WTC11 (cell line): ENCODE measurements at regions not wholly inside any gene's neighbourhood (a gene's known extent, or its start where the extent isn't known, plus 50 kb on each side); places are given as distances from the start of the nearest gene placed in this dataset.

ENCODE experiments used
- ATAC-seq: fragments of 200-7000 bp; cut with Tn5 transposase; 2 replicates; pipeline ENCODE4 v1.10.0; 2021; ENCODE audit warnings: mild to moderate bottlenecking, moderate library complexity
- CTCF ChIA-PET: fragments of 300-600 bp; sonication (Branson Sonifier 250); formaldehyde crosslinking; loops from one replicate; lab custom pipeline; 2021; ENCODE audit warnings: antibody characterized with exemption; lab: Charles Lee
- POLR2A ChIA-PET: fragments of 350-600 bp; sonication (Branson Sonifier 250); formaldehyde crosslinking; loops from one replicate; lab custom pipeline; 2021; ENCODE audit warnings: antibody characterized with exemption; lab: Charles Lee
- DNase-seq: peaks from one replicate; pipeline ENCODE4 v3.0.0; 2021; ENCODE audit warnings: low spot score
- H3K27ac Mint-ChIP-seq: 2 replicates; pipeline ENCODE4 v1.8.0; 2021; ENCODE audit warnings: mixed read lengths
- H3K27me3 Mint-ChIP-seq: 2 replicates; pipeline ENCODE4 v1.8.0; 2021; ENCODE audit warnings: low read depth, mild to moderate bottlenecking, moderate library complexity, mixed read lengths
- H3K36me3 Mint-ChIP-seq: 2 replicates; pipeline ENCODE4 v1.8.0; 2021; ENCODE audit warnings: mixed read lengths
- H3K4me1 Mint-ChIP-seq: 2 replicates; pipeline ENCODE4 v1.8.0; 2022; ENCODE audit warnings: mixed read lengths
- H3K4me3 Mint-ChIP-seq: 2 replicates; pipeline ENCODE4 v1.8.0; 2021; ENCODE audit warnings: mild to moderate bottlenecking, moderate library complexity, mixed read lengths
- H3K9me3 Mint-ChIP-seq: 2 replicates; pipeline ENCODE4 v1.8.0; 2021; ENCODE audit warnings: mixed read lengths
- FOXJ3 ChIP-seq: sonication (generic); formaldehyde crosslinking; IDR thresholded peaks from 2 replicates; pipeline ENCODE4 v1.9.0; 2021; ENCODE audit warnings: missing genetic modification reagents, mild to moderate bottlenecking, borderline replicate concordance
- JUN ChIP-seq: sonication (generic); formaldehyde crosslinking; IDR thresholded peaks from 2 replicates; pipeline ENCODE4 v1.8.0; 2023; ENCODE audit warnings: mild to moderate bottlenecking, missing genetic modification reagents
- KAT7 ChIP-seq: sonication (generic); formaldehyde crosslinking; IDR thresholded peaks from 2 replicates; pipeline ENCODE4 v1.8.1; 2023; ENCODE audit warnings: missing genetic modification reagents, mild to moderate bottlenecking, borderline replicate concordance
- MYBL2 ChIP-seq: sonication (generic); formaldehyde crosslinking; IDR thresholded peaks from 2 replicates; pipeline ENCODE4 v1.8.1; 2023; ENCODE audit warnings: mild to moderate bottlenecking, moderate library complexity, missing genetic modification reagents
- NFATC4 ChIP-seq: fragments of 250-450 bp; sonication (Bioruptor Pico); IDR thresholded peaks from 2 replicates; pipeline ENCODE4 v1.9.0; 2021; ENCODE audit warnings: mild to moderate bottlenecking
- NR2C2 ChIP-seq: sonication (generic); formaldehyde crosslinking; IDR thresholded peaks from 2 replicates; pipeline ENCODE4 v1.8.0; 2022; ENCODE audit warnings: mild to moderate bottlenecking, missing genetic modification reagents
- RELA ChIP-seq: sonication (generic); formaldehyde crosslinking; IDR thresholded peaks from 2 replicates; pipeline ENCODE4 v1.8.1; 2022; ENCODE audit warnings: missing genetic modification reagents, mild to moderate bottlenecking, borderline replicate concordance
- SP1 ChIP-seq: sonication (generic); formaldehyde crosslinking; conservative IDR thresholded peaks from 2 replicates; pipeline ENCODE4 v1.8.1; 2022; ENCODE audit warnings: missing genetic modification reagents
- TP53 ChIP-seq: sonication (generic); formaldehyde crosslinking; IDR thresholded peaks from 2 replicates; pipeline ENCODE4 v1.8.1; 2023; ENCODE audit warnings: mild to moderate bottlenecking, missing genetic modification reagents
- ZNF121 ChIP-seq: sonication (generic); formaldehyde crosslinking; IDR thresholded peaks from 2 replicates; pipeline ENCODE4 v1.8.0; 2023; ENCODE audit warnings: missing genetic modification reagents
- ZNF138 ChIP-seq: sonication (generic); formaldehyde crosslinking; conservative IDR thresholded peaks from 2 replicates; pipeline ENCODE4 v1.8.1; 2022; ENCODE audit warnings: mild to moderate bottlenecking, moderate library complexity, missing genetic modification reagents
- ZNF263 ChIP-seq: sonication (generic); formaldehyde crosslinking; IDR thresholded peaks from 2 replicates; pipeline ENCODE4 v1.8.1; 2022; ENCODE audit warnings: low read depth, mild to moderate bottlenecking, moderate library complexity, missing genetic modification reagents
- TF ChIP-seq, protein P1 (sequence below): sonication (generic); formaldehyde crosslinking; IDR thresholded peaks from 2 replicates; pipeline ENCODE4 v1.8.0; 2022; ENCODE audit warnings: mild to moderate bottlenecking, missing genetic modification reagents
- TF ChIP-seq, protein P2 (sequence below): sonication (generic); formaldehyde crosslinking; IDR thresholded peaks from 2 replicates; pipeline ENCODE4 v1.8.1; 2023; ENCODE audit warnings: mild to moderate bottlenecking, moderate library complexity, missing genetic modification reagents
- TF ChIP-seq, protein P3 (sequence below): sonication (generic); formaldehyde crosslinking; IDR thresholded peaks from 2 replicates; pipeline ENCODE4 v1.8.0; 2023; ENCODE audit warnings: missing genetic modification reagents
- TF ChIP-seq, protein P4 (sequence below): fragments of 250-450 bp; sonication (Bioruptor Pico); IDR thresholded peaks from 2 replicates; pipeline ENCODE4 v1.9.0; 2021; ENCODE audit warnings: mild to moderate bottlenecking, borderline replicate concordance
- TF ChIP-seq, protein P5 (sequence below): fragments of 250-450 bp; sonication (Bioruptor Pico); IDR thresholded peaks from 2 replicates; pipeline ENCODE4 v1.9.0; 2021; ENCODE audit warnings: mild to moderate bottlenecking
- TF ChIP-seq, protein P6 (sequence below): sonication (generic); formaldehyde crosslinking; IDR thresholded peaks from 2 replicates; pipeline ENCODE4 v1.8.1; 2022; ENCODE audit warnings: missing genetic modification reagents, borderline replicate concordance
- TF ChIP-seq, protein P7 (sequence below): sonication (generic); formaldehyde crosslinking; IDR thresholded peaks from 2 replicates; pipeline ENCODE4 v1.8.0; 2023; ENCODE audit warnings: missing genetic modification reagents, mild to moderate bottlenecking, borderline replicate concordance
- TF ChIP-seq, protein P8 (sequence below): fragments of 200-600 bp; IDR thresholded peaks from 2 replicates; pipeline ENCODE4 v1.8.0; 2022; ENCODE audit warnings: antibody characterized with exemption

DNA sequence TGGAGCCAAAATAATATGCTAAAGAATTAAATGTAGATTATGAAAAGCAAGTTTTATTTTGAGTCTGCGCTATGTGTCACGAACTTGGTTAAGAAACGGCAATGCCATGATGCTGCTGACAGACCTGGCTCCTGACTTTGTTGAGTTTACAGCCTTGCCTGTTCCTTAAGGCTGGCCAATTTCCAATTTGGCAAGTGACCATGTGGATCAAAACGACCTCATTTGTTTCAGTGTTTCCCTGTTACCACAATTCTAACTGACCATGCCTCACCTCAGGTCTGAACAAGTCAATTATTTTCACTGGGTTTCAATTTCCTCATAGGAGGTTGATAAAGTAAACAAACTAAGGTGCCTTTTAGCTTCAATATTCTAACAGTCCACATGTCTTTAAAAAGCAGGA is 461.4 kb downstream of the ZNF608 start:
- H3K4me3 Mint-ChIP-seq = no peak overlapping the region
- peaks cover 12% of the 10 kb centered on the region for H3K36me3 Mint-ChIP-seq
- TF ChIP-seq JUN (no peak), ZNF121 (CRISPR knock-in tag) (no peak), ZNF138 (CRISPR knock-in tag) (no peak), KAT7 (CRISPR knock-in tag) (no peak), NR2C2 (CRISPR knock-in tag) (no peak), TP53 (CRISPR knock-in tag) (no peak), RELA (CRISPR knock-in tag) (no peak), ZNF263 (no peak), MYBL2 (CRISPR knock-in tag) (no peak), FOXJ3 (CRISPR knock-in tag) (no peak), NFATC4 (CRISPR knock-in tag) (no peak)
- TF ChIP-seq, protein P1, sequence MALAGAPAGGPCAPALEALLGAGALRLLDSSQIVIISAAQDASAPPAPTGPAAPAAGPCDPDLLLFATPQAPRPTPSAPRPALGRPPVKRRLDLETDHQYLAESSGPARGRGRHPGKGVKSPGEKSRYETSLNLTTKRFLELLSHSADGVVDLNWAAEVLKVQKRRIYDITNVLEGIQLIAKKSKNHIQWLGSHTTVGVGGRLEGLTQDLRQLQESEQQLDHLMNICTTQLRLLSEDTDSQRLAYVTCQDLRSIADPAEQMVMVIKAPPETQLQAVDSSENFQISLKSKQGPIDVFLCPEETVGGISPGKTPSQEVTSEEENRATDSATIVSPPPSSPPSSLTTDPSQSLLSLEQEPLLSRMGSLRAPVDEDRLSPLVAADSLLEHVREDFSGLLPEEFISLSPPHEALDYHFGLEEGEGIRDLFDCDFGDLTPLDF (CRISPR knock-in tag) = no peak
- TF ChIP-seq, protein P2, sequence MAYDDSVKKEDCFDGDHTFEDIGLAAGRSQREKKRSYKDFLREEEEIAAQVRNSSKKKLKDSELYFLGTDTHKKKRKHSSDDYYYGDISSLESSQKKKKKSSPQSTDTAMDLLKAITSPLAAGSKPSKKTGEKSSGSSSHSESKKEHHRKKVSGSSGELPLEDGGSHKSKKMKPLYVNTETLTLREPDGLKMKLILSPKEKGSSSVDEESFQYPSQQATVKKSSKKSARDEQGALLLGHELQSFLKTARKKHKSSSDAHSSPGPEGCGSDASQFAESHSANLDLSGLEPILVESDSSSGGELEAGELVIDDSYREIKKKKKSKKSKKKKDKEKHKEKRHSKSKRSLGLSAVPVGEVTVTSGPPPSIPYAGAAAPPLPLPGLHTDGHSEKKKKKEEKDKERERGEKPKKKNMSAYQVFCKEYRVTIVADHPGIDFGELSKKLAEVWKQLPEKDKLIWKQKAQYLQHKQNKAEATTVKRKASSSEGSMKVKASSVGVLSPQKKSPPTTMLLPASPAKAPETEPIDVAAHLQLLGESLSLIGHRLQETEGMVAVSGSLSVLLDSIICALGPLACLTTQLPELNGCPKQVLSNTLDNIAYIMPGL (CRISPR knock-in tag) = no peak
- TF ChIP-seq, protein P3, sequence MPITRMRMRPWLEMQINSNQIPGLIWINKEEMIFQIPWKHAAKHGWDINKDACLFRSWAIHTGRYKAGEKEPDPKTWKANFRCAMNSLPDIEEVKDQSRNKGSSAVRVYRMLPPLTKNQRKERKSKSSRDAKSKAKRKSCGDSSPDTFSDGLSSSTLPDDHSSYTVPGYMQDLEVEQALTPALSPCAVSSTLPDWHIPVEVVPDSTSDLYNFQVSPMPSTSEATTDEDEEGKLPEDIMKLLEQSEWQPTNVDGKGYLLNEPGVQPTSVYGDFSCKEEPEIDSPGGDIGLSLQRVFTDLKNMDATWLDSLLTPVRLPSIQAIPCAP = no peak
- TF ChIP-seq, protein P4, sequence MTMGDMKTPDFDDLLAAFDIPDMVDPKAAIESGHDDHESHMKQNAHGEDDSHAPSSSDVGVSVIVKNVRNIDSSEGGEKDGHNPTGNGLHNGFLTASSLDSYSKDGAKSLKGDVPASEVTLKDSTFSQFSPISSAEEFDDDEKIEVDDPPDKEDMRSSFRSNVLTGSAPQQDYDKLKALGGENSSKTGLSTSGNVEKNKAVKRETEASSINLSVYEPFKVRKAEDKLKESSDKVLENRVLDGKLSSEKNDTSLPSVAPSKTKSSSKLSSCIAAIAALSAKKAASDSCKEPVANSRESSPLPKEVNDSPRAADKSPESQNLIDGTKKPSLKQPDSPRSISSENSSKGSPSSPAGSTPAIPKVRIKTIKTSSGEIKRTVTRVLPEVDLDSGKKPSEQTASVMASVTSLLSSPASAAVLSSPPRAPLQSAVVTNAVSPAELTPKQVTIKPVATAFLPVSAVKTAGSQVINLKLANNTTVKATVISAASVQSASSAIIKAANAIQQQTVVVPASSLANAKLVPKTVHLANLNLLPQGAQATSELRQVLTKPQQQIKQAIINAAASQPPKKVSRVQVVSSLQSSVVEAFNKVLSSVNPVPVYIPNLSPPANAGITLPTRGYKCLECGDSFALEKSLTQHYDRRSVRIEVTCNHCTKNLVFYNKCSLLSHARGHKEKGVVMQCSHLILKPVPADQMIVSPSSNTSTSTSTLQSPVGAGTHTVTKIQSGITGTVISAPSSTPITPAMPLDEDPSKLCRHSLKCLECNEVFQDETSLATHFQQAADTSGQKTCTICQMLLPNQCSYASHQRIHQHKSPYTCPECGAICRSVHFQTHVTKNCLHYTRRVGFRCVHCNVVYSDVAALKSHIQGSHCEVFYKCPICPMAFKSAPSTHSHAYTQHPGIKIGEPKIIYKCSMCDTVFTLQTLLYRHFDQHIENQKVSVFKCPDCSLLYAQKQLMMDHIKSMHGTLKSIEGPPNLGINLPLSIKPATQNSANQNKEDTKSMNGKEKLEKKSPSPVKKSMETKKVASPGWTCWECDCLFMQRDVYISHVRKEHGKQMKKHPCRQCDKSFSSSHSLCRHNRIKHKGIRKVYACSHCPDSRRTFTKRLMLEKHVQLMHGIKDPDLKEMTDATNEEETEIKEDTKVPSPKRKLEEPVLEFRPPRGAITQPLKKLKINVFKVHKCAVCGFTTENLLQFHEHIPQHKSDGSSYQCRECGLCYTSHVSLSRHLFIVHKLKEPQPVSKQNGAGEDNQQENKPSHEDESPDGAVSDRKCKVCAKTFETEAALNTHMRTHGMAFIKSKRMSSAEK = no peak
- TF ChIP-seq, protein P5, sequence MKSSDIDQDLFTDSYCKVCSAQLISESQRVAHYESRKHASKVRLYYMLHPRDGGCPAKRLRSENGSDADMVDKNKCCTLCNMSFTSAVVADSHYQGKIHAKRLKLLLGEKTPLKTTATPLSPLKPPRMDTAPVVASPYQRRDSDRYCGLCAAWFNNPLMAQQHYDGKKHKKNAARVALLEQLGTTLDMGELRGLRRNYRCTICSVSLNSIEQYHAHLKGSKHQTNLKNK (CRISPR knock-in tag) = no peak
- TF ChIP-seq, protein P6, sequence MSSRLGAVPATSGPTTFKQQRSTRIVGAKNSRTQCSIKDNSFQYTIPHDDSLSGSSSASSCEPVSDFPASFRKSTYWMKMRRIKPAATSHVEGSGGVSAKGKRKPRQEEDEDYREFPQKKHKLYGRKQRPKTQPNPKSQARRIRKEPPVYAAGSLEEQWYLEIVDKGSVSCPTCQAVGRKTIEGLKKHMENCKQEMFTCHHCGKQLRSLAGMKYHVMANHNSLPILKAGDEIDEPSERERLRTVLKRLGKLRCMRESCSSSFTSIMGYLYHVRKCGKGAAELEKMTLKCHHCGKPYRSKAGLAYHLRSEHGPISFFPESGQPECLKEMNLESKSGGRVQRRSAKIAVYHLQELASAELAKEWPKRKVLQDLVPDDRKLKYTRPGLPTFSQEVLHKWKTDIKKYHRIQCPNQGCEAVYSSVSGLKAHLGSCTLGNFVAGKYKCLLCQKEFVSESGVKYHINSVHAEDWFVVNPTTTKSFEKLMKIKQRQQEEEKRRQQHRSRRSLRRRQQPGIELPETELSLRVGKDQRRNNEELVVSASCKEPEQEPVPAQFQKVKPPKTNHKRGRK (CRISPR knock-in tag) = no peak
- peaks cover 19% of the 10 kb centered on the region for H3K4me1 Mint-ChIP-seq
- CTCF ChIA-PET = no interaction called here
- DNase-seq = no peak
- H3K9me3 Mint-ChIP-seq = peaks cover 17% of the 10 kb centered on the region
- H3K27ac Mint-ChIP-seq = no peak overlapping the region
- POLR2A ChIA-PET = no interaction called here
- ATAC-seq = no peak
- H3K27me3 Mint-ChIP-seq = no peaks in the 10 kb centered on the region

DNA sequence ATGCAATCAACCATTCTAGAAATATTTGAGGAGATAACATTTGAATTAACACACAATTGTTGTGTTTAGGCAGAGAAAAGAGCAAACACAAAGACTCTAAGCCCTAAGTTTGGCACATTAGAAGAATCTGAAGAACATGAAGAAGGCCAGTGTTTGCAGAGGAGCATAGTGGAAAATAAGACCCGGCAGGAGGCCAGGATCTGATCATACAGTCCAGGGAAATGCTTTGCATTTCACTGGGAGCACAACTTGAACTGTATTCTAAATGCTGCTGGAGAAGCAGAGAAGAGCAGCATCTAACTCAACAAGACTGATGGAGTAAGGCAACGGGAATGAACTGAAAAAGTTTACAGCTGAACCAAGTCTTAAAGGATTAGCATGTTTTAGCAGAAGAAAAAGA is 463.4 kb downstream of the ZNF608 start:
- Mint-ChIP-seq H3K4me3 (no peak overlapping the region), H3K9me3 (peaks cover 17% of the 10 kb centered on the region), H3K36me3 (peaks cover 12% of the 10 kb centered on the region), H3K27ac (no peak overlapping the region), H3K4me1 (peaks cover 11% of the 10 kb centered on the region), H3K27me3 (no peaks in the 10 kb centered on the region)
- no peak for ATAC-seq
- DNase-seq = no peak
- ChIA-PET POLR2A (no interaction called here), CTCF (no interaction called here)
- TF ChIP-seq, protein P7, sequence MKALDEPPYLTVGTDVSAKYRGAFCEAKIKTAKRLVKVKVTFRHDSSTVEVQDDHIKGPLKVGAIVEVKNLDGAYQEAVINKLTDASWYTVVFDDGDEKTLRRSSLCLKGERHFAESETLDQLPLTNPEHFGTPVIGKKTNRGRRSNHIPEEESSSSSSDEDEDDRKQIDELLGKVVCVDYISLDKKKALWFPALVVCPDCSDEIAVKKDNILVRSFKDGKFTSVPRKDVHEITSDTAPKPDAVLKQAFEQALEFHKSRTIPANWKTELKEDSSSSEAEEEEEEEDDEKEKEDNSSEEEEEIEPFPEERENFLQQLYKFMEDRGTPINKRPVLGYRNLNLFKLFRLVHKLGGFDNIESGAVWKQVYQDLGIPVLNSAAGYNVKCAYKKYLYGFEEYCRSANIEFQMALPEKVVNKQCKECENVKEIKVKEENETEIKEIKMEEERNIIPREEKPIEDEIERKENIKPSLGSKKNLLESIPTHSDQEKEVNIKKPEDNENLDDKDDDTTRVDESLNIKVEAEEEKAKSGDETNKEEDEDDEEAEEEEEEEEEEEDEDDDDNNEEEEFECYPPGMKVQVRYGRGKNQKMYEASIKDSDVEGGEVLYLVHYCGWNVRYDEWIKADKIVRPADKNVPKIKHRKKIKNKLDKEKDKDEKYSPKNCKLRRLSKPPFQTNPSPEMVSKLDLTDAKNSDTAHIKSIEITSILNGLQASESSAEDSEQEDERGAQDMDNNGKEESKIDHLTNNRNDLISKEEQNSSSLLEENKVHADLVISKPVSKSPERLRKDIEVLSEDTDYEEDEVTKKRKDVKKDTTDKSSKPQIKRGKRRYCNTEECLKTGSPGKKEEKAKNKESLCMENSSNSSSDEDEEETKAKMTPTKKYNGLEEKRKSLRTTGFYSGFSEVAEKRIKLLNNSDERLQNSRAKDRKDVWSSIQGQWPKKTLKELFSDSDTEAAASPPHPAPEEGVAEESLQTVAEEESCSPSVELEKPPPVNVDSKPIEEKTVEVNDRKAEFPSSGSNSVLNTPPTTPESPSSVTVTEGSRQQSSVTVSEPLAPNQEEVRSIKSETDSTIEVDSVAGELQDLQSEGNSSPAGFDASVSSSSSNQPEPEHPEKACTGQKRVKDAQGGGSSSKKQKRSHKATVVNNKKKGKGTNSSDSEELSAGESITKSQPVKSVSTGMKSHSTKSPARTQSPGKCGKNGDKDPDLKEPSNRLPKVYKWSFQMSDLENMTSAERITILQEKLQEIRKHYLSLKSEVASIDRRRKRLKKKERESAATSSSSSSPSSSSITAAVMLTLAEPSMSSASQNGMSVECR (CRISPR knock-in tag) = no peak
- TF ChIP-seq ZNF121 (CRISPR knock-in tag) (no peak), SP1 (CRISPR knock-in tag) (no peak)
- TF ChIP-seq, protein P8, sequence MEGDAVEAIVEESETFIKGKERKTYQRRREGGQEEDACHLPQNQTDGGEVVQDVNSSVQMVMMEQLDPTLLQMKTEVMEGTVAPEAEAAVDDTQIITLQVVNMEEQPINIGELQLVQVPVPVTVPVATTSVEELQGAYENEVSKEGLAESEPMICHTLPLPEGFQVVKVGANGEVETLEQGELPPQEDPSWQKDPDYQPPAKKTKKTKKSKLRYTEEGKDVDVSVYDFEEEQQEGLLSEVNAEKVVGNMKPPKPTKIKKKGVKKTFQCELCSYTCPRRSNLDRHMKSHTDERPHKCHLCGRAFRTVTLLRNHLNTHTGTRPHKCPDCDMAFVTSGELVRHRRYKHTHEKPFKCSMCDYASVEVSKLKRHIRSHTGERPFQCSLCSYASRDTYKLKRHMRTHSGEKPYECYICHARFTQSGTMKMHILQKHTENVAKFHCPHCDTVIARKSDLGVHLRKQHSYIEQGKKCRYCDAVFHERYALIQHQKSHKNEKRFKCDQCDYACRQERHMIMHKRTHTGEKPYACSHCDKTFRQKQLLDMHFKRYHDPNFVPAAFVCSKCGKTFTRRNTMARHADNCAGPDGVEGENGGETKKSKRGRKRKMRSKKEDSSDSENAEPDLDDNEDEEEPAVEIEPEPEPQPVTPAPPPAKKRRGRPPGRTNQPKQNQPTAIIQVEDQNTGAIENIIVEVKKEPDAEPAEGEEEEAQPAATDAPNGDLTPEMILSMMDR = no peak
